A549 (cell line): ENCODE measurements at regions not wholly inside any gene's neighbourhood (a gene's known extent, or its start where the extent isn't known, plus 50 kb on each side); places are given as distances from the start of the nearest gene placed in this dataset.

Experiments used
- ATAC-seq, 2 experiments: fragments of 200-7000 bp in 1 of 2; fragments of >200 bp in 1 of 2; cut with Nextera tagmentation in 1 of 2; cut with Tn5 transposase in 1 of 2; 3 replicates each; pipeline versions ENCODE4 v1.8.0 to v1.9.1; 2018 to 2020; ENCODE audit warnings: mild to moderate bottlenecking in 1 of 2, moderate library complexity in 1 of 2
- CTCF ChIA-PET: fragments of 300-600 bp; sonication (Branson Sonifier 250); formaldehyde crosslinking; extraction: SDS; loops from one replicate; lab custom pipeline; 2021; ENCODE audit warnings: antibody characterized with exemption, inconsistent platforms; lab: Yijun Ruan, JAX
- POLR2A ChIA-PET: fragments of 350-600 bp; formaldehyde crosslinking; extraction: SDS; loops from one replicate; lab custom pipeline; 2021; ENCODE audit warnings: antibody characterized with exemption, inconsistent platforms; lab: Yijun Ruan, JAX
- DNase-seq, 2 experiments: peaks; one replicate each; pipeline versions ENCODE4 v3.0.0 to v3.0.0-alpha.2; 2011 to 2016; ENCODE audit warnings: low read depth in 1 of 2, low spot score in 1 of 2
- FAIRE-seq: peaks from 2 replicates; lab custom pipeline; 2011; peaks lifted over from hg19 to GRCh38; lab: Jason Lieb, UNC
- H3K27ac ChIP-seq, 2 experiments: fragments of >200 bp; sonication (Bioruptor Twin); formaldehyde crosslinking; 3 replicates each; pipeline ENCODE4 v1.5.1; 2016 to 2017
- H3K4me1 ChIP-seq: fragments of >200 bp; sonication (Bioruptor Twin); formaldehyde crosslinking; 3 replicates; pipeline ENCODE4 v1.6.1; 2016
- H3K4me2 ChIP-seq: fragments of >200 bp; sonication (Bioruptor Twin); formaldehyde crosslinking; 3 replicates; pipeline ENCODE4 v1.6.1; 2016
- H3K4me3 ChIP-seq: fragments of >200 bp; sonication (Bioruptor Twin); formaldehyde crosslinking; 3 replicates; pipeline ENCODE4 v1.5.1; 2016
- H3K9me3 ChIP-seq: fragments of >200 bp; sonication (Bioruptor Twin); formaldehyde crosslinking; 3 replicates; pipeline ENCODE4 v1.6.1; 2016
- CEBPB ChIP-seq, 2 experiments: fragments of >200 bp in 1 of 2; sonication (Bioruptor Twin) in 1 of 2; formaldehyde crosslinking in 1 of 2; IDR thresholded peaks; 2 replicates each; pipeline ENCODE4 v1.6.1; 2012 to 2016
- CHD2 ChIP-seq: fragments of 150-350 bp; IDR thresholded peaks from 2 replicates; pipeline ENCODE4 v1.6.1; 2014; ENCODE audit warnings: low read length; ENCODE audit not compliant: partially characterized antibody
- CTCF ChIP-seq: fragments of >200 bp; sonication (Bioruptor Twin); formaldehyde crosslinking; IDR thresholded peaks from 3 replicates; pipeline ENCODE4 v1.5.1; 2016
- EHMT2 ChIP-seq: fragments of 200-600 bp; sonication (generic); IDR thresholded peaks from 2 replicates; pipeline ENCODE4 v1.6.1; 2016; ENCODE audit warnings: antibody characterized with exemption, low read depth, mild to moderate bottlenecking, moderate library complexity
- EP300 ChIP-seq, 2 experiments: fragments of >200 bp; sonication (Bioruptor Twin); formaldehyde crosslinking; IDR thresholded peaks; 2 replicates in 1 of 2; 3 replicates in 1 of 2; pipeline ENCODE4 v1.6.1; 2016 to 2017
- ESRRA ChIP-seq: fragments of 150-350 bp; IDR thresholded peaks from 2 replicates; pipeline ENCODE4 v1.6.1; 2014; ENCODE audit warnings: mild to moderate bottlenecking, low read length, borderline replicate concordance
- FOSL2 ChIP-seq, 2 experiments: fragments of 450-650 bp in 1 of 2; fragments of >200 bp in 1 of 2; sonication (Bioruptor Twin) in 1 of 2; formaldehyde crosslinking; IDR thresholded peaks; 2 replicates each; pipeline versions ENCODE4 v1.5.0 to v1.6.1; 2016 to 2020; ENCODE audit warnings: mild to moderate bottlenecking in 1 of 2, moderate library complexity in 1 of 2
- FOXS1 ChIP-seq: fragments of 250-450 bp; sonication (Bioruptor Pico); IDR thresholded peaks from 2 replicates; pipeline ENCODE4 v1.5.0; 2020; ENCODE audit warnings: mild to moderate bottlenecking, moderate library complexity
- GATA3 ChIP-seq: IDR thresholded peaks from 2 replicates; pipeline ENCODE4 v1.6.1; 2012; ENCODE audit warnings: borderline replicate concordance
- HEYL ChIP-seq: fragments of 250-450 bp; sonication (Bioruptor Pico); IDR thresholded peaks from 2 replicates; pipeline ENCODE4 v1.8.0; 2021; ENCODE audit warnings: mild to moderate bottlenecking, moderate library complexity
- HOXA7 ChIP-seq: fragments of 250-450 bp; sonication (Bioruptor Pico); IDR thresholded peaks from 2 replicates; pipeline ENCODE4 v1.5.0; 2020; ENCODE audit warnings: mild to moderate bottlenecking, moderate library complexity
- HOXB13 ChIP-seq: fragments of 250-450 bp; sonication (Bioruptor Pico); IDR thresholded peaks from 2 replicates; pipeline ENCODE4 v1.5.0; 2020; ENCODE audit warnings: low read depth, mild to moderate bottlenecking, moderate library complexity
- HOXB5 ChIP-seq: fragments of 250-450 bp; sonication (Bioruptor Pico); IDR thresholded peaks from 2 replicates; pipeline ENCODE4 v1.5.0; 2020; ENCODE audit warnings: mild to moderate bottlenecking, moderate library complexity
- KDM5A ChIP-seq: fragments of 200-600 bp; sonication (generic); IDR thresholded peaks from 2 replicates; pipeline ENCODE4 v1.6.1; 2016; ENCODE audit warnings: antibody characterized with exemption, mild to moderate bottlenecking
- MYC ChIP-seq: IDR thresholded peaks from 2 replicates; pipeline ENCODE4 v1.6.1; 2012; ENCODE audit warnings: mild to moderate bottlenecking, inconsistent platforms, low read length, improper control_type of control experiment, borderline replicate concordance
- PHF8 ChIP-seq: fragments of 200-600 bp; sonication (generic); IDR thresholded peaks from 2 replicates; pipeline ENCODE4 v1.6.1; 2016; ENCODE audit warnings: low read depth, mild to moderate bottlenecking, antibody characterized with exemption, moderate library complexity, borderline replicate concordance
- REST ChIP-seq: fragments of 200-600 bp; sonication (generic); IDR thresholded peaks from 2 replicates; pipeline ENCODE4 v1.6.1; 2016; ENCODE audit warnings: antibody characterized with exemption, mild to moderate bottlenecking, moderate library complexity
- RFX5 ChIP-seq: fragments of 450-650 bp; IDR thresholded peaks from 2 replicates; pipeline ENCODE4 v1.7.1; 2014; ENCODE audit warnings: antibody characterized with exemption, mild to moderate bottlenecking, moderate library complexity
- SMC3 ChIP-seq: fragments of >200 bp; sonication (Bioruptor Twin); formaldehyde crosslinking; IDR thresholded peaks from 3 replicates; pipeline ENCODE4 v1.6.1; 2018; ENCODE audit warnings: inconsistent platforms
- SREBF2 ChIP-seq: fragments of 450-650 bp; IDR thresholded peaks from 2 replicates; pipeline ENCODE4 v1.6.1; 2014; ENCODE audit warnings: mild to moderate bottlenecking, moderate library complexity
- TP53 ChIP-seq: fragments of 250-450 bp; sonication (Bioruptor Pico); IDR thresholded peaks from 2 replicates; pipeline ENCODE4 v1.5.0; 2021; ENCODE audit warnings: mild to moderate bottlenecking, moderate library complexity
- ZC3H11A ChIP-seq: fragments of 450-650 bp; IDR thresholded peaks from 2 replicates; pipeline ENCODE4 v1.6.1; 2014; ENCODE audit warnings: antibody characterized with exemption, mild to moderate bottlenecking
- WGBS: methylation state at CpG from one replicate; pipeline ENCODE4 v1.1.6; 2017; ENCODE audit errors: missing lambda C conversion rate; 5-methylcytosine and 5-hydroxymethylcytosine counted together

- TF ChIP-seq MYC = no peak
- no peak for TF ChIP-seq HEYL (CRISPR knock-in tag)
- TF ChIP-seq SREBF2 = no peak
- TF ChIP-seq CEBPB (IDR thresholded peaks at IDR 0.05) = no peak
- no peak for TF ChIP-seq GATA3
- TF ChIP-seq, all 56 proteins: peak for 0
These were observed 204.7 kb upstream of the EXOC2 start (continued) for GRCh38 chr6:897528-898207.

DNA sequence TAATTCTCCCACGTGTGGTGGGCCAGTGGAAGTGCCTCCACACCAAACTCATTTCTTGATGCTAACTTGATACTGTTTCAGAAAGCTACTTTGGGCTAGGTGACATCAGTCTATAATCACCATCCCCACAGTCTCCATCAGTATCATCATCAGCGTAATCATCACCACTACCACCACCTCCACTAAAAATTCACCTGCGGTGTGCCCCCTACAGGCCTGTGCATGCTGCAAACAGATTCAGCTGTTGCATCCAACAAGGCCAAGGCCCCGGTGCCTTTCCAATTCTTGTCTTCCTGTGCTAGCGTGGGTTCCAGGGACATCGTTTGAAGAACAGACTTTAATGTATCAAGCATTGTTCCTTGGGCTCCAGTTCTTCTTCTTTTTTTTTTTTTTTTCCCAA, 201.3 kb upstream of the EXOC2 start:
- CTCF ChIA-PET = interaction anchor here (0.9 kb wide), 1 partner anchor 97 kb away, joined by 3 read pairs; no protein-coding TSS in a partner anchor
- Histone ChIP-seq H3K9me3 (no peaks in the 10 kb centered on the region), H3K4me1 (no peaks in the 10 kb centered on the region), H3K27ac (no peak overlapping the region), H3K4me2 (no peak overlapping the region), H3K4me3 (no peak overlapping the region)
- FAIRE-seq (no peak), DNase-seq (no peak), ATAC-seq (no peak)
- no peak for TF ChIP-seq ZC3H11A
- TF ChIP-seq EP300 (IDR thresholded peaks at IDR 0.05) = no peak
- TF ChIP-seq CHD2 = no peak
- TF ChIP-seq EHMT2 = no peak
- POLR2A ChIA-PET = no interaction called here
- WGBS = 75% methylated on average over 6 of the region's 6 CpGs

DNA sequence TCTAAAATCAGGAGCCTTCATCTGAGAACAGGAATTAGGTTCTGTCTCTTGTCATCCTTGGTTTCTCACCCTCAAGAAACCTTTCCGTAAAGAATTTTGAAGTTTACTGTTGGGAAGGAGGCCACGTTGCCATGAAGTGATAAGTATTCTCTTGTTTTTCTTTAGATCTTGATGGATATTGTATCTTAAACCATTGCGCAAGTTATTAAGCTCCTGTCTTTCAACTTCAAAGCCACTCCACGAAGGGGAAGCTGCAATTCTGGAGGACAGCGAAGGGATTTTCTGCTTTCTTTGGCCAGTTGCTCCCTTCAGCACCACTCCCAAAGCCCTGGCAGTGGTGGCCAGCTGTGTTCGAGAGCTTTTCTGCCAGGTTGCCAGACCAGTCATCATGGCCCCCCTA, 198.1 kb upstream of the EXOC2 start:
- no peak for ATAC-seq
- no peak overlapping the region for H3K4me3 ChIP-seq
- H3K9me3 ChIP-seq = no peaks in the 10 kb centered on the region
- no peak for DNase-seq
- no peak for FAIRE-seq
- CTCF ChIA-PET = no interaction called here
- no peak overlapping the region for H3K4me2 ChIP-seq
- 80% methylated on average over 5 of the region's 6 CpGs for WGBS
- TF ChIP-seq FOXS1 (CRISPR knock-in tag) (no peak), TP53 (no peak), HOXA7 (CRISPR knock-in tag) (no peak), EHMT2 (no peak), ESRRA (no peak), PHF8 (no peak), KDM5A (no peak), HOXB5 (CRISPR knock-in tag) (no peak), FOSL2 (IDR thresholded peaks at IDR 0.05) (no peak), FOSL2 (CRISPR knock-in tag; IDR thresholded peaks at IDR 0.05) (no peak), REST (no peak), SMC3 (no peak), RFX5 (no peak), CTCF (no peak), CHD2 (no peak), HOXB13 (CRISPR knock-in tag) (no peak)
- no peaks in the 10 kb centered on the region for H3K4me1 ChIP-seq
- POLR2A ChIA-PET = no interaction called here
- no peak overlapping the region for H3K27ac ChIP-seq
